ENCODE measurements at regions not wholly inside any gene's neighbourhood (a gene's known extent, or its start where the extent isn't known, plus 50 kb on each side); places are given as distances from the start of the nearest gene placed in this dataset.

DNA sequence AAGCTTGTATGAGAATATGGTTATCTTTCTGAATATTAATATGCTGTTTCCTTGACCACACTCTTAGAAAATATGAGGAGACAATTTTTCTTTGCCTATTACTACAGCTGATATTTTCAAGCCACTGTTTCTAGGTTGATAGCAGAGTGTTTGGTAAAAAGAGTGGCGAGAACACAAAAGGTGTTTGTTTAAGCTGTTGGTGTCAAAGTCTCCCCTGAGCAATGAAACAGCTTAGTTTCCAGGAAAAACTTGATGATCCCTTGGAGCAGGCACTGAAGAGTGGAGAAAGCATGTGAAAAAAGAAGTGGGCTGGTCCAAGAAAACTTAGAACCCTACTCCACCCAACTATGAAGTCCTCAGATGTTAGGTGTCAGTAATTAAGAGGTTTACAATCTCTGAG lies 182.7 kb downstream of the TFAP2B start:
- TF ChIP-seq POLR2A (IDR thresholded peaks at IDR 0.05) (no peak), POLR2AphosphoS5 (IDR thresholded peaks at IDR 0.05) (no peak)

Data from prostate gland (tissue), 1 donor.